Omental fat pad (tissue), 3 donors: ENCODE measurements at regions not wholly inside any gene's neighbourhood (a gene's known extent, or its start where the extent isn't known, plus 50 kb on each side); places are given as distances from the start of the nearest gene placed in this dataset.

Experiments
- ATAC-seq: fragments of 150-250 bp; one replicate; pipeline ENCODE4 v1.9.1; 2016; ENCODE audit warnings: mild to moderate bottlenecking, moderate library complexity; ENCODE audit not compliant: low FRiP score
- DNase-seq: peaks from one replicate; pipeline ENCODE4 v3.0.0-alpha.2; 2019; ENCODE audit warnings: low spot score
- TF ChIP-seq, protein P1 (sequence below), 3 donors: fragments of 450-650 bp; IDR thresholded peaks; one replicate each; pipeline ENCODE4 v1.5.1; 2016 to 2017; ENCODE audit warnings: antibody characterized with exemption in 3 of 3, mild to moderate bottlenecking in 3 of 3, moderate library complexity in 2 of 3

DNA sequence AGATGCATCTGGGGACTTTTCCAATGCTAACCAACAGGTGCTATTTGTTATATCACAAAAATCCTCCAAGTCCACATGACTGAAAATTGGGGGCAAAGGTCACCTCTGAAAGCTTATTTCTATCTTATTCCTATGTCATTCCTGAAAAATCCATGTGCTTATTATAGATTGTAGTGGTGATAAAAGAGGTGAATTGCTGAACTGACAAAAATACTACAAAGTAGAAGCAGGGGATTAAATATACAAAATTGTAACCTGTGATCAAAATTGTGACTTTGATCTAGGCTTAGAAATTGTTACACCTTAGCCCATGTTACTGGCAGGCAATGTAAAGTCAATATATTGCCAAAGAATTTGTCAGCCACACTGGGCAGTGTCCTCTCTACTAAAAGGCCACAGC is 62.3 kb downstream of the IER5 start:
- DNase-seq (no peak), ATAC-seq (no peak)

GRCh38 chr1:181151378-181152326 is 63.2 kb downstream of the IER5 start:
- TF ChIP-seq, protein P1, sequence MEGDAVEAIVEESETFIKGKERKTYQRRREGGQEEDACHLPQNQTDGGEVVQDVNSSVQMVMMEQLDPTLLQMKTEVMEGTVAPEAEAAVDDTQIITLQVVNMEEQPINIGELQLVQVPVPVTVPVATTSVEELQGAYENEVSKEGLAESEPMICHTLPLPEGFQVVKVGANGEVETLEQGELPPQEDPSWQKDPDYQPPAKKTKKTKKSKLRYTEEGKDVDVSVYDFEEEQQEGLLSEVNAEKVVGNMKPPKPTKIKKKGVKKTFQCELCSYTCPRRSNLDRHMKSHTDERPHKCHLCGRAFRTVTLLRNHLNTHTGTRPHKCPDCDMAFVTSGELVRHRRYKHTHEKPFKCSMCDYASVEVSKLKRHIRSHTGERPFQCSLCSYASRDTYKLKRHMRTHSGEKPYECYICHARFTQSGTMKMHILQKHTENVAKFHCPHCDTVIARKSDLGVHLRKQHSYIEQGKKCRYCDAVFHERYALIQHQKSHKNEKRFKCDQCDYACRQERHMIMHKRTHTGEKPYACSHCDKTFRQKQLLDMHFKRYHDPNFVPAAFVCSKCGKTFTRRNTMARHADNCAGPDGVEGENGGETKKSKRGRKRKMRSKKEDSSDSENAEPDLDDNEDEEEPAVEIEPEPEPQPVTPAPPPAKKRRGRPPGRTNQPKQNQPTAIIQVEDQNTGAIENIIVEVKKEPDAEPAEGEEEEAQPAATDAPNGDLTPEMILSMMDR (IDR thresholded peaks at IDR 0.05), result no peak
- DNase-seq, result no peak
- no peak for ATAC-seq

More for the DNA sequence above, 62.3 kb downstream of the IER5 start:
- TF ChIP-seq, protein P1 (IDR thresholded peaks at IDR 0.05), result no peak

- TF ChIP-seq, protein P1 (IDR thresholded peaks at IDR 0.05), result no peak
- ATAC-seq, result peak; percentile 90
- no peak for DNase-seq
These were observed 64.6 kb downstream of the IER5 start for GRCh38 chr1:181152892-181153633.

GRCh38 chr1:181153634-181153961 is 65.1 kb downstream of the IER5 start:
- no peak for DNase-seq
- no peak for ATAC-seq
- TF ChIP-seq, protein P1 (IDR thresholded peaks at IDR 0.05), result no peak

DNA sequence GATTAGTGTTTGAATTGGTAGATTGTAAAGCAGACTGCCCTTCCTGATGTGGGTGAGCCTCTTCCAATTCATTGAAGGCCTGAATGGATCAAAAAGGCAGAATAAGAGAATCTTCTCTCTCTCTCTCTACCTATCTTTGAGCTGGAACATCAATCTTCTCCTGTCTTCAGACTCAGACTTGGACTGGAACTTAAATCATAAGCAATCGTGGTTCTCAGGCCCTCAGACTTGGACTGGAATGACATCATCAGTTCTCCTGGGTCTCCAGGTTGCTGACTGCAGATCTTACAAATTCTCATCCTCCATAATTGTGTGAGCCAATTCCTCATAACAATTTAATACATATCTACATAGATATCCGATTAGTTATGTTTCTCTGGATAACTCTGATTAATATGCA is 66.8 kb downstream of the IER5 start:
- no peak for DNase-seq
- no peak for ATAC-seq
- TF ChIP-seq, protein P1 (IDR thresholded peaks at IDR 0.05), result no peak

DNA sequence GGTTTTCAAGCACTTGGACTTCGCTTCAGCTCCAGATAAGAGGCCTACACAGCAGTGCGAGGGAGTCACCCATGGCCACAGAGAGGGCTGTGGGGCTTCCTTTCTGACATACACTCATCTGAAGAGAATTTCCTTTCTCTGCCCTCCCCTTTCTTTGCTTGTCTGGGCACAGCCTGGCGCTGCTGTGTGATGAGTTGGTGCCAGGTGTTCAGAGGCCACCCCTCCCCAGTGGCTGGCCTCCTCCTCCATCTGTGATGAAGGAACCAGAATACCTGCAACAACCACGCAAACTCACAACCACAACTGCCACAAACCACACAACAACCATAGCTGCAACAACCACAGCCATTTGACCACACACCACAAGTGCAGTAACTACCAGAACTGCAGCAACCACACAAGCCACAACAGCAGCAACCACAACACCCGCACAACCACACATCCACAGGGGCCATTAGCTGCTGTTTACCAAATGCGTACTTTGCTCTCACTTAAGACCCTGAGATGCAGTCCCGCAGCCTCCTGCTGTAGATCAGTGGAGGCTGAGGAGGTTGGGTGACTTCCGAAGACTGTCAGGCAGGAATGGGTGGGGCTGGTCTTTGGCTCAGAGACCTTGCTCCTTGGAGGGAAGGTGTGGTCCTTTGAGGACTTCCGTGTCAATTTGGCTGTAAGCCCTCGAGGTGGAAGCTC is 71.1 kb downstream of the IER5 start:
- TF ChIP-seq, protein P1 (IDR thresholded peaks at IDR 0.05), result no peak
- DNase-seq (no peak), ATAC-seq (no peak)
